GM19468 (cell line): ENCODE measurements at regions not wholly inside any gene's neighbourhood (a gene's known extent, or its start where the extent isn't known, plus 50 kb on each side); places are given as distances from the start of the nearest gene placed in this dataset.
"Not testable (repeated sequence)": the region's sequence is repeated elsewhere in the genome, so short reads cannot be mapped to it uniquely, and the experiment has no call there.

Source experiments
- ATAC-seq: cut with Tn5 transposase; IDR thresholded peaks from one replicate; pipeline ENCODE4 v1.9.1; 2021; ENCODE audit warnings: mild to moderate bottlenecking, moderate library complexity, moderate number of reproducible peaks; ENCODE audit not compliant: unreplicated experiment; ENCODE audit errors: extremely low read depth

GRCh38 chr6:16041327-16041726, 87.6 kb upstream of the MYLIP start:
- ATAC-seq: no peak

GRCh38 chr6:16040628-16040974, 88.3 kb upstream of the MYLIP start:
- no peak for ATAC-seq

- ATAC-seq: not testable (repeated sequence)
These were observed 88.8 kb upstream of the MYLIP start for GRCh38 chr6:16039892-16040627.

- no peak for ATAC-seq
These were observed 89.9 kb upstream of the MYLIP start for GRCh38 chr6:16038938-16039337.

- no peak for ATAC-seq
These were observed 93.3 kb upstream of the MYLIP start for GRCh38 chr6:16035488-16036080.

- no peak for ATAC-seq
These were observed 95.7 kb upstream of the MYLIP start for GRCh38 chr6:16033214-16033613.

GRCh38 chr6:16031278-16031981, 97.5 kb upstream of the MYLIP start:
- no peak for ATAC-seq

- ATAC-seq: no peak
These were observed 99.9 kb upstream of the MYLIP start for GRCh38 chr6:16028966-16029365.

GRCh38 chr6:16020259-16020658, 108.6 kb upstream of the MYLIP start:
- ATAC-seq: no peak

- ATAC-seq: no peak
These were observed 109.4 kb upstream of the MYLIP start for GRCh38 chr6:16019462-16019861.

- no peak for ATAC-seq
These were observed 110.3 kb upstream of the MYLIP start for GRCh38 chr6:16018626-16019025.

- not testable (repeated sequence) for ATAC-seq
These were observed 114.6 kb upstream of the MYLIP start for GRCh38 chr6:16014325-16014724.

- no peak for ATAC-seq
These were observed 121.7 kb upstream of the MYLIP start for GRCh38 chr6:16007146-16007545.

GRCh38 chr6:16006681-16007080, 122.2 kb upstream of the MYLIP start:
- ATAC-seq: no peak

- ATAC-seq: no peak
These were observed 123.8 kb upstream of the MYLIP start for GRCh38 chr6:16004934-16005679.

- ATAC-seq: no peak
These were observed 125.7 kb upstream of the MYLIP start for GRCh38 chr6:16003197-16003491.

- ATAC-seq: no peak
These were observed 126.3 kb upstream of the MYLIP start for GRCh38 chr6:16002332-16003196.

GRCh38 chr6:16001158-16001557, 127.7 kb upstream of the MYLIP start:
- ATAC-seq: no peak

- ATAC-seq: no peak
These were observed 129.7 kb upstream of the MYLIP start for GRCh38 chr6:15999201-15999600.
